NCI-H748 treated with DMSO at 0.1 percent for 48 hours (cell line): ENCODE measurements at regions not wholly inside any gene's neighbourhood (a gene's known extent, or its start where the extent isn't known, plus 50 kb on each side); places are given as distances from the start of the nearest gene placed in this dataset.

Source experiments
- DNase-seq: peaks from one replicate; lab custom pipeline; 2025; lab: John Stamatoyannopoulos, UW

- DNase-seq: no peak
Measured at GRCh38 chr7:156127166-156128134, 315.2 kb upstream of the SHH start.

GRCh38 chr7:156125841-156126730, 313.8 kb upstream of the SHH start:
- DNase-seq: no peak

GRCh38 chr7:156124356-156124755, 312.1 kb upstream of the SHH start:
- DNase-seq: no peak

GRCh38 chr7:156123362-156123761, 311.1 kb upstream of the SHH start:
- DNase-seq: no peak

- DNase-seq: no peak
Measured at GRCh38 chr7:156122752-156123354, 310.6 kb upstream of the SHH start.

- DNase-seq: no peak
Measured at GRCh38 chr7:156121956-156122355, 309.7 kb upstream of the SHH start.

- DNase-seq: no peak
Measured at GRCh38 chr7:156121434-156121833, 309.2 kb upstream of the SHH start.

GRCh38 chr7:156120552-156120951, 308.3 kb upstream of the SHH start:
- DNase-seq: no peak

- DNase-seq: no peak
Measured at GRCh38 chr7:156119771-156120170, 307.5 kb upstream of the SHH start.

- no peak for DNase-seq
Measured at GRCh38 chr7:156118248-156118645, 306.0 kb upstream of the SHH start.

GRCh38 chr7:156117542-156118247, 305.4 kb upstream of the SHH start:
- no peak for DNase-seq

- no peak for DNase-seq
Measured at GRCh38 chr7:156116514-156117215, 304.4 kb upstream of the SHH start.

GRCh38 chr7:156115582-156115981, 303.3 kb upstream of the SHH start:
- DNase-seq: no peak

- DNase-seq: no peak
Measured at GRCh38 chr7:156113731-156114130, 301.5 kb upstream of the SHH start.

GRCh38 chr7:156109988-156110387, 297.7 kb upstream of the SHH start:
- no peak for DNase-seq

- DNase-seq: no peak
Measured at GRCh38 chr7:156109076-156109475, 296.8 kb upstream of the SHH start.

- DNase-seq: no peak
Measured at GRCh38 chr7:156107957-156108356, 295.7 kb upstream of the SHH start.

GRCh38 chr7:156106107-156106426, 293.8 kb upstream of the SHH start:
- no peak for DNase-seq

GRCh38 chr7:156105337-156106106, 293.3 kb upstream of the SHH start:
- no peak for DNase-seq

GRCh38 chr7:156104501-156105336, 292.5 kb upstream of the SHH start:
- DNase-seq: no peak
